Suppressor macrophage treated with lipopolysaccharide for 1 hour (primary cell): ENCODE measurements at regions not wholly inside any gene's neighbourhood (a gene's known extent, or its start where the extent isn't known, plus 50 kb on each side); places are given as distances from the start of the nearest gene placed in this dataset.
"Not testable (repeated sequence)": the region's sequence is repeated elsewhere in the genome, so short reads cannot be mapped to it uniquely, and the experiment has no call there.

Source experiments
- DNase-seq, 3 donors: peaks; one replicate each; pipeline ENCODE4 v3.0.0-alpha.2; 2020 to 2022

- DNase-seq: no peak
These were observed 50.5 kb upstream of the ADGRG2 start for GRCh38 chrX:19172741-19173140.

GRCh38 chrX:19174401-19175025 lies 52.2 kb upstream of the ADGRG2 start:
- DNase-seq: peak in 2 of 3 donors; percentile 0

GRCh38 chrX:19176901-19177630 lies 54.8 kb upstream of the ADGRG2 start:
- DNase-seq: no peak

- no peak for DNase-seq
These were observed 55.5 kb upstream of the ADGRG2 start for GRCh38 chrX:19177721-19178120.

GRCh38 chrX:19178402-19178801 lies 56.1 kb upstream of the ADGRG2 start:
- no peak for DNase-seq

GRCh38 chrX:19179389-19179788 lies 57.1 kb upstream of the ADGRG2 start:
- DNase-seq: no peak

- DNase-seq: no peak
These were observed 59.1 kb upstream of the ADGRG2 start for GRCh38 chrX:19181345-19181744.

- no peak for DNase-seq
These were observed 60.5 kb upstream of the ADGRG2 start for GRCh38 chrX:19182785-19183184.

- DNase-seq: no peak
These were observed 61.7 kb upstream of the ADGRG2 start for GRCh38 chrX:19183761-19184477.

GRCh38 chrX:19188566-19188965 lies 66.3 kb upstream of the ADGRG2 start:
- no peak for DNase-seq

- no peak for DNase-seq
These were observed 68.6 kb upstream of the ADGRG2 start for GRCh38 chrX:19190902-19191301.

- no peak for DNase-seq
These were observed 71.3 kb upstream of the ADGRG2 start for GRCh38 chrX:19193565-19193964.

- no peak for DNase-seq
These were observed 72.3 kb upstream of the ADGRG2 start for GRCh38 chrX:19194285-19195242.

GRCh38 chrX:19195243-19195610 lies 73.0 kb upstream of the ADGRG2 start:
- no peak for DNase-seq

GRCh38 chrX:19198473-19198872 lies 76.2 kb upstream of the ADGRG2 start:
- DNase-seq: no peak

- no peak for DNase-seq
These were observed 79.9 kb upstream of the ADGRG2 start for GRCh38 chrX:19202171-19202570.

GRCh38 chrX:19204636-19205035 lies 82.4 kb upstream of the ADGRG2 start:
- DNase-seq: no peak

- DNase-seq: no peak
These were observed 89.8 kb upstream of the ADGRG2 start for GRCh38 chrX:19212037-19212436.

GRCh38 chrX:19213610-19214152 lies 91.4 kb upstream of the ADGRG2 start:
- DNase-seq: no peak

GRCh38 chrX:19214311-19214710 lies 92.0 kb upstream of the ADGRG2 start:
- no peak for DNase-seq

GRCh38 chrX:19225909-19226308 lies 103.6 kb upstream of the ADGRG2 start:
- DNase-seq: no peak

- not testable (repeated sequence) for DNase-seq
These were observed 107.6 kb upstream of the ADGRG2 start for GRCh38 chrX:19229896-19230295.

- DNase-seq: no peak
These were observed 105.8 kb upstream of the PDHA1 start for GRCh38 chrX:19237901-19238300.
